NCI-H1930 (cell line): ENCODE measurements at regions not wholly inside any gene's neighbourhood (a gene's known extent, or its start where the extent isn't known, plus 50 kb on each side); places are given as distances from the start of the nearest gene placed in this dataset.
"Not testable (repeated sequence)": the region's sequence is repeated elsewhere in the genome, so short reads cannot be mapped to it uniquely, and the experiment has no call there.

Source experiments
- DNase-seq, 2 experiments: peaks; one replicate each; lab custom pipeline; 2025; lab: John Stamatoyannopoulos, UW

GRCh38 chr1:106249365-106249764 lies 807.1 kb upstream of the PRMT6 start:
- DNase-seq: no peak

- DNase-seq: no peak
These were observed 806.7 kb upstream of the PRMT6 start for GRCh38 chr1:106249810-106250209.

GRCh38 chr1:106254748-106255147 lies 801.7 kb upstream of the PRMT6 start:
- DNase-seq: no peak

GRCh38 chr1:106266786-106267185 lies 789.7 kb upstream of the PRMT6 start:
- no peak for DNase-seq

- DNase-seq: peak in 1 of 2 experiments; percentile 0
These were observed 788.4 kb upstream of the PRMT6 start for GRCh38 chr1:106268070-106268469.

GRCh38 chr1:106276871-106277270 lies 779.6 kb upstream of the PRMT6 start:
- no peak for DNase-seq

- DNase-seq: no peak
These were observed 778.7 kb upstream of the PRMT6 start for GRCh38 chr1:106277786-106278185.

- no peak for DNase-seq
These were observed 777.8 kb upstream of the PRMT6 start for GRCh38 chr1:106278716-106279115.

- DNase-seq: no peak
These were observed 767.1 kb upstream of the PRMT6 start for GRCh38 chr1:106289265-106289928.

GRCh38 chr1:106290805-106291501 lies 765.5 kb upstream of the PRMT6 start:
- DNase-seq: no peak

GRCh38 chr1:106292130-106292529 lies 764.3 kb upstream of the PRMT6 start:
- DNase-seq: no peak

- no peak for DNase-seq
These were observed 760.0 kb upstream of the PRMT6 start for GRCh38 chr1:106296431-106296830.

- no peak for DNase-seq
These were observed 752.4 kb upstream of the PRMT6 start for GRCh38 chr1:106304106-106304505.

- DNase-seq: no peak
These were observed 736.9 kb upstream of the PRMT6 start for GRCh38 chr1:106319612-106320011.

- no peak for DNase-seq
These were observed 730.9 kb upstream of the PRMT6 start for GRCh38 chr1:106325600-106325999.

GRCh38 chr1:106344494-106344893 lies 712.0 kb upstream of the PRMT6 start:
- DNase-seq: no peak

- no peak for DNase-seq
These were observed 696.2 kb upstream of the PRMT6 start for GRCh38 chr1:106360252-106360651.

- DNase-seq: no peak
These were observed 689.7 kb upstream of the PRMT6 start for GRCh38 chr1:106366627-106367319.

- no peak for DNase-seq
These were observed 678.2 kb upstream of the PRMT6 start for GRCh38 chr1:106378261-106378660.

- DNase-seq: no peak
These were observed 675.7 kb upstream of the PRMT6 start for GRCh38 chr1:106380772-106381171.

GRCh38 chr1:106389160-106389559 lies 667.3 kb upstream of the PRMT6 start:
- not testable (repeated sequence) for DNase-seq

- no peak for DNase-seq
These were observed 663.4 kb upstream of the PRMT6 start for GRCh38 chr1:106393046-106393445.

GRCh38 chr1:106396020-106396419 lies 660.5 kb upstream of the PRMT6 start:
- no peak for DNase-seq
